ENCODE measurements at regions not wholly inside any gene's neighbourhood (a gene's known extent, or its start where the extent isn't known, plus 50 kb on each side); places are given as distances from the start of the nearest gene placed in this dataset.

- TF ChIP-seq, protein P1, sequence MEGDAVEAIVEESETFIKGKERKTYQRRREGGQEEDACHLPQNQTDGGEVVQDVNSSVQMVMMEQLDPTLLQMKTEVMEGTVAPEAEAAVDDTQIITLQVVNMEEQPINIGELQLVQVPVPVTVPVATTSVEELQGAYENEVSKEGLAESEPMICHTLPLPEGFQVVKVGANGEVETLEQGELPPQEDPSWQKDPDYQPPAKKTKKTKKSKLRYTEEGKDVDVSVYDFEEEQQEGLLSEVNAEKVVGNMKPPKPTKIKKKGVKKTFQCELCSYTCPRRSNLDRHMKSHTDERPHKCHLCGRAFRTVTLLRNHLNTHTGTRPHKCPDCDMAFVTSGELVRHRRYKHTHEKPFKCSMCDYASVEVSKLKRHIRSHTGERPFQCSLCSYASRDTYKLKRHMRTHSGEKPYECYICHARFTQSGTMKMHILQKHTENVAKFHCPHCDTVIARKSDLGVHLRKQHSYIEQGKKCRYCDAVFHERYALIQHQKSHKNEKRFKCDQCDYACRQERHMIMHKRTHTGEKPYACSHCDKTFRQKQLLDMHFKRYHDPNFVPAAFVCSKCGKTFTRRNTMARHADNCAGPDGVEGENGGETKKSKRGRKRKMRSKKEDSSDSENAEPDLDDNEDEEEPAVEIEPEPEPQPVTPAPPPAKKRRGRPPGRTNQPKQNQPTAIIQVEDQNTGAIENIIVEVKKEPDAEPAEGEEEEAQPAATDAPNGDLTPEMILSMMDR (IDR thresholded peaks at IDR 0.05; ENCODE audit: low read length) = no peak
- TF ChIP-seq EZH2 (optimal IDR thresholded peaks at IDR 0.05; ENCODE audit: low read depth, low read length) = no peak
- TF ChIP-seq EZH2phosphoT487 (IDR thresholded peaks at IDR 0.05; ENCODE audit: low read length) = no peak
Measured at GRCh38 chr6:165983112-165984072, 184.3 kb downstream of the TBXT start.

Data from MM.1S (cell line).